Parathyroid adenoma (tissue), 2 donors: ENCODE measurements at regions not wholly inside any gene's neighbourhood (a gene's known extent, or its start where the extent isn't known, plus 50 kb on each side); places are given as distances from the start of the nearest gene placed in this dataset.
"Not testable (repeated sequence)": the region's sequence is repeated elsewhere in the genome, so short reads cannot be mapped to it uniquely, and the experiment has no call there.

Source experiments
- H2AFZ ChIP-seq: fragments of 300-600 bp; sonication (generic); one replicate; pipeline ENCODE4 v1.7.0; 2017; ENCODE audit warnings: antibody characterized with exemption, mild to moderate bottlenecking
- H3K27ac ChIP-seq: fragments of 300-600 bp; sonication (generic); one replicate; pipeline ENCODE4 v1.7.0; 2017
- H3K27me3 ChIP-seq: fragments of 300-600 bp; sonication (generic); one replicate; pipeline ENCODE4 v1.7.0; 2017; ENCODE audit warnings: low read length; ENCODE audit not compliant: control insufficient read depth, insufficient read depth
- H3K36me3 ChIP-seq: fragments of 300-600 bp; sonication (generic); one replicate; pipeline ENCODE4 v1.7.0; 2017; ENCODE audit warnings: low read length; ENCODE audit not compliant: control insufficient read depth, insufficient read depth
- H3K4me1 ChIP-seq: fragments of 300-600 bp; sonication (generic); one replicate; pipeline ENCODE4 v1.7.0; 2017; ENCODE audit warnings: control low read depth
- H3K4me2 ChIP-seq: fragments of 300-600 bp; sonication (generic); one replicate; pipeline ENCODE4 v1.7.0; 2017; ENCODE audit warnings: low read length
- H3K4me3 ChIP-seq: fragments of 300-600 bp; sonication (generic); one replicate; pipeline ENCODE4 v1.7.0; 2017; ENCODE audit warnings: low read depth, low read length
- H3K79me2 ChIP-seq: fragments of 300-600 bp; sonication (generic); one replicate; pipeline ENCODE4 v1.7.0; 2017; ENCODE audit warnings: control low read depth
- H3K9ac ChIP-seq: fragments of 300-600 bp; sonication (generic); one replicate; pipeline ENCODE4 v1.7.0; 2017; ENCODE audit warnings: mild to moderate bottlenecking
- H3K9me3 ChIP-seq: fragments of 300-600 bp; sonication (generic); one replicate; pipeline ENCODE4 v1.7.0; 2017; ENCODE audit warnings: low read length; ENCODE audit not compliant: control insufficient read depth
- TF ChIP-seq, protein P1 (sequence below): fragments of 300-600 bp; sonication (generic); IDR thresholded peaks from one replicate; pipeline ENCODE4 v1.7.0; 2017; ENCODE audit warnings: antibody characterized with exemption, mild to moderate bottlenecking
- donor health status: primary hyperparathyroidism.

DNA sequence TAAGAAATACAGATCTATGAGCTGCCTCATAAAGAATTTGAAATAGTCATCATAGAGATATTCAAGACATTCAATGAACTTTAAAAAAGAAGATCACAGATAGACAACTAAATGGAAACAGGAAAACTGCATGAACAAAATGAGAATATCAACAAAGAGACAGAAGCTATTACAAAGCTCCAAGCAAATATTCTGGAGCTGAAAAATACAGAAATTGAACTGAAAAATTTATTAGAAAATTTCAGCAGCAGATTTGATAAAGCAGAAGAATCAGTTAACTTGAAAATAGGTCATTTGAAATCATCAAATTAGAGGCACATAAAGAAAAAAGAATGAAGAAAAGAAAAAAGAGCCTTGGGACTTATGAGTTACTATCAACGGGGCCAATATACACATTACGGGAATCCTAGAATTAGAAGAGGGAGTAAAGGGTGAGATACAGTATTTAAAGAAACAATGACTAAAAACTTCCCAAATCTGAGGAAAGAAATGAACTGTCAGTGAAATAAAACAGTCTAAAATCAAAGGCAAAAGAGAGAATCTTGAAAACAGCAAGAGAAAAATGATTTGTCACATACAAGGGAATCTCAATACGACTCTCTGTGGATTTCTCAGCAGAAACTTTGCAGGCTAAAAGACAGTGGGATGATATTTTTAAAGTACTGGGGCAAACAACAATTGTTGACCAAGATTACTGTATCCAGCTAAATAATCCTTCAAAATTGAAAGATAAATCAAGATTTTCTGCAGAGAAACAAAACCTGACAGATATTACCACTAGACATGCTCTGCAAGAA, 641.6 kb downstream of the ANKRD50 start:
- Histone ChIP-seq H3K27ac (no peak overlapping the region), H3K9me3 (no peaks in the 10 kb centered on the region), H3K9ac (no peak overlapping the region), H3K4me2 (no peak overlapping the region), H3K36me3 (no peaks in the 10 kb centered on the region), H3K79me2 (no peaks in the 10 kb centered on the region), H2AFZ (no peak overlapping the region), H3K4me3 (no peak overlapping the region), H3K27me3 (no peaks in the 10 kb centered on the region), H3K4me1 (no peaks in the 10 kb centered on the region)
- TF ChIP-seq, protein P1, sequence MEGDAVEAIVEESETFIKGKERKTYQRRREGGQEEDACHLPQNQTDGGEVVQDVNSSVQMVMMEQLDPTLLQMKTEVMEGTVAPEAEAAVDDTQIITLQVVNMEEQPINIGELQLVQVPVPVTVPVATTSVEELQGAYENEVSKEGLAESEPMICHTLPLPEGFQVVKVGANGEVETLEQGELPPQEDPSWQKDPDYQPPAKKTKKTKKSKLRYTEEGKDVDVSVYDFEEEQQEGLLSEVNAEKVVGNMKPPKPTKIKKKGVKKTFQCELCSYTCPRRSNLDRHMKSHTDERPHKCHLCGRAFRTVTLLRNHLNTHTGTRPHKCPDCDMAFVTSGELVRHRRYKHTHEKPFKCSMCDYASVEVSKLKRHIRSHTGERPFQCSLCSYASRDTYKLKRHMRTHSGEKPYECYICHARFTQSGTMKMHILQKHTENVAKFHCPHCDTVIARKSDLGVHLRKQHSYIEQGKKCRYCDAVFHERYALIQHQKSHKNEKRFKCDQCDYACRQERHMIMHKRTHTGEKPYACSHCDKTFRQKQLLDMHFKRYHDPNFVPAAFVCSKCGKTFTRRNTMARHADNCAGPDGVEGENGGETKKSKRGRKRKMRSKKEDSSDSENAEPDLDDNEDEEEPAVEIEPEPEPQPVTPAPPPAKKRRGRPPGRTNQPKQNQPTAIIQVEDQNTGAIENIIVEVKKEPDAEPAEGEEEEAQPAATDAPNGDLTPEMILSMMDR = no peak

DNA sequence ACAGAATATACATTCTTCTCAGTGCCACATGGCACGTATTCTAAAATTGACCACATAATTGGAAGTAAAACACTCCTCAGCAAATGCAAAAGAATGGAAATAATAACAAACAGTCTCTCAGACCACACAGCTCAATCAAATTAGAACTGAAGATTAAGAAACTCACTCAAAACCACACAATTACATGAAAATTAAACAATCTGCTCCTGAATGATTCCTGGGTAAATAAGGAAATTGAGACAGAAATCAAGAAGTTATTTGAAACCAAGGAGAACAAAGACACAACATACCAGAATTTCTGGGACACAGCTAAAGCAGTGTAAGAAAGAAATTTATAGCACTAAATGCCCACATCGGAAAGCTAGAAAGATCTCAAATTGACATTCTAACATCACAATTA, 637.3 kb downstream of the ANKRD50 start:
- not testable (repeated sequence) for H3K27ac ChIP-seq, H3K4me3 ChIP-seq, H2AFZ ChIP-seq, H3K36me3 ChIP-seq, H3K9ac ChIP-seq, H3K9me3 ChIP-seq, H3K4me1 ChIP-seq, H3K27me3 ChIP-seq, H3K4me2 ChIP-seq, H3K79me2 ChIP-seq

DNA sequence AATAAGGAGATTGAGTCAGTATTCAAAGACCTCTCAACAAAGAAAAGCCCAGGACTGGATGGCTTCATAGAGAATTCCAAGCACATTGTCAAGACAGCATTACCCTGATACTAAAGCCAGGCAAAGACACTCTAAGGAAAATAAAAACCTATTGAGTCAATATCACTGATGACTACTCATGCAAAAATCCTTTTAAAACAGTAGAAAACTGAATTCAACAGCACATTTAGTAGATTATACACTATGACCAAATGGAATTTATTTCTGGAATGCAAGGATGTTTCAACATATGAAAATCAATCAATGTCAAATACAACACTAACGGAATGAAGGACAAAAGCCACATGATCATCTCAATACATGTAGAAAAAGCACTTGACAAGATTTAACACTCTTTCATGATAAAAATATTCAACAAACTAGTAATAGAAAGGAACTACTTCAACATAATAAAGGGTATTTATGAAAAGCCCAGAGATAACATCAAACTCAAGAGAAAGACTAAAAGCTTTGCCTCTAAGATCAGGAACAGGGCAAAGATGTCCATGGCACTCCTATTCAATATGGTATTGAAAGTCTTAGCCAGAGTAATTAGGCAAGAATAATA, 633.3 kb downstream of the ANKRD50 start:
- H3K4me3 ChIP-seq = no peak overlapping the region
- H3K4me1 ChIP-seq = no peaks in the 10 kb centered on the region
- no peaks in the 10 kb centered on the region for H3K36me3 ChIP-seq
- no peaks in the 10 kb centered on the region for H3K79me2 ChIP-seq
- H3K9me3 ChIP-seq = peaks cover 3% of the 10 kb centered on the region
- no peak overlapping the region for H3K27ac ChIP-seq
- H3K4me2 ChIP-seq = no peak overlapping the region
- H2AFZ ChIP-seq = no peak overlapping the region
- TF ChIP-seq, protein P1 = no peak
- no peak overlapping the region for H3K9ac ChIP-seq
- no peaks in the 10 kb centered on the region for H3K27me3 ChIP-seq

DNA sequence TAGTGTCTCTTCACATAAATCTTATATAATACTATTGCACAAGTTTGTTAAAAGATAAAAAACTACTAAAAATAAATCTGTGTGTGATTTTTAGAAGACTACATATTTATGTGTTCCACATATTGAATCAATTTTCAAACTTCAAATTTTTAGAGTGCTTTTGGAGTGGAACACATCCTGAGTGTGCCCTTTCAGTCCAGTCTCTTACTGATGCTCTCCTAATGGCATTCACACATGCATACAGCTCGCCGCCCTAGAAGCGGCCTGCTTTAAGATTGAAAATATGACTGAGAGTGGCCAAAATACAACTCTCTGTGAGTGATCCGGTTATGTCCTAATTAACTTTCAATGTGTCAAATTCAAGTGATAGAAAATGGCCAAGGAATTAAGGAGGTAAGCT, 628.8 kb downstream of the ANKRD50 start:
- Histone ChIP-seq H2AFZ (no peak overlapping the region), H3K4me3 (no peak overlapping the region), H3K36me3 (no peaks in the 10 kb centered on the region), H3K9ac (no peak overlapping the region), H3K27me3 (no peaks in the 10 kb centered on the region), H3K4me1 (no peaks in the 10 kb centered on the region), H3K4me2 (no peak overlapping the region), H3K27ac (no peak overlapping the region), H3K9me3 (peaks cover 3% of the 10 kb centered on the region), H3K79me2 (no peaks in the 10 kb centered on the region)
- TF ChIP-seq, protein P1 = no peak

DNA sequence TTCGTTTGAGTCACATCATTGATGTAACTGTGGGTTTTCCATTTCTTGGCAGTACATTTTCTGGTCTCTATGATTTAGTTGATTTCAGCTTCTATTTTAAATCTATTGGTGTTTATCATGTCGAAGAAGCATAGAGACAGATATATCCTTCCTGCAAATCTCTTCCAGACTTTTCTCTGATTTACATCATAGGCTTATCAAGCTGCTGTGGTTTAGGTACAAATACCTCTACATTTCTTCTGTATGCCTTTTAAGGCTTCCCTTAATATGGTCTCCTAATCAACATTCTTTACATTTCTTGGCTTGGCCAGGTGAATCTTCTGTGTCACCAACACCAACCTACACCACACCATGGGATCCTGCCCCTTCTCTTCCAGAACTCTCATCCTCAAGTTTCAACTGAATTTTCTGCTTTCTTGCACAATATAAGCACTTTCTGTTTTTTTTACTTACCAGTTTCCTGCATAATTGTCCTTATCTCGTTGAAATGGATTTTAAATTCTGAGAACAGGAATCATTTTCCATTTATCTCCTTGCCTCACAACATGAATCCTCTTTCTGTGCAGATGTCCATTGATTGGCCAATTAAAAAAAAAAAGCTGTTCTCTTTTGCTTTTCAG, 626.9 kb downstream of the ANKRD50 start:
- H2AFZ ChIP-seq = no peak overlapping the region
- no peaks in the 10 kb centered on the region for H3K79me2 ChIP-seq
- no peaks in the 10 kb centered on the region for H3K4me1 ChIP-seq
- no peak overlapping the region for H3K4me2 ChIP-seq
- H3K4me3 ChIP-seq = no peak overlapping the region
- no peak overlapping the region for H3K9ac ChIP-seq
- H3K9me3 ChIP-seq = peaks cover under 1% of the 10 kb centered on the region
- H3K27ac ChIP-seq = no peak overlapping the region
- no peaks in the 10 kb centered on the region for H3K27me3 ChIP-seq
- H3K36me3 ChIP-seq = no peaks in the 10 kb centered on the region
- TF ChIP-seq, protein P1 = no peak
